Smooth muscle cell (in vitro differentiated cells): ENCODE measurements at regions not wholly inside any gene's neighbourhood (a gene's known extent, or its start where the extent isn't known, plus 50 kb on each side); places are given as distances from the start of the nearest gene placed in this dataset.
A peak's percentile ranks its signal among the peaks of the same experiment; 100 is the strongest.

ENCODE experiments used
- DNase-seq: peaks from one replicate; lab custom pipeline; 2025; ENCODE audit not compliant: unreplicated experiment; lab: John Stamatoyannopoulos, UW
- H2AFZ ChIP-seq: fragments of 200-600 bp; sonication (generic); 2 replicates; pipeline ENCODE4 v1.6.0; 2016; ENCODE audit warnings: antibody characterized with exemption, low read depth, mild to moderate bottlenecking
- H3F3A ChIP-seq: fragments of 200-600 bp; sonication (generic); 2 replicates; pipeline ENCODE4 v1.6.0; 2017; ENCODE audit warnings: antibody characterized with exemption, low read depth
- H3K27ac ChIP-seq: fragments of 200-600 bp; sonication (generic); 2 replicates; pipeline ENCODE4 v1.5.1; 2016; ENCODE audit warnings: low read depth, mild to moderate bottlenecking
- H3K27me3 ChIP-seq: fragments of 200-600 bp; sonication (generic); 2 replicates; pipeline ENCODE4 v1.6.1; 2016; ENCODE audit warnings: low read depth, mild to moderate bottlenecking
- H3K36me3 ChIP-seq: fragments of 200-600 bp; sonication (generic); 2 replicates; pipeline ENCODE4 v1.5.1; 2016; ENCODE audit warnings: low read depth
- H3K4me1 ChIP-seq: fragments of 200-600 bp; sonication (generic); 2 replicates; pipeline ENCODE4 v1.5.1; 2016; ENCODE audit warnings: low read depth
- H3K4me2 ChIP-seq: fragments of 200-600 bp; sonication (generic); 2 replicates; pipeline ENCODE4 v1.6.0; 2016; ENCODE audit warnings: mild to moderate bottlenecking
- H3K4me3 ChIP-seq: fragments of 200-600 bp; sonication (generic); 2 replicates; pipeline ENCODE4 v1.5.1; 2016; ENCODE audit warnings: mild to moderate bottlenecking
- H3K79me2 ChIP-seq: fragments of 200-600 bp; sonication (generic); 2 replicates; pipeline ENCODE4 v1.6.0; 2016; ENCODE audit warnings: low read depth, mild to moderate bottlenecking
- H3K9ac ChIP-seq: fragments of 200-600 bp; sonication (generic); 2 replicates; pipeline ENCODE4 v1.6.0; 2016; ENCODE audit warnings: low read depth
- H3K9me3 ChIP-seq: fragments of 200-600 bp; sonication (generic); replicated peaks from 2 replicates; pipeline ENCODE4 v1.5.1; 2016; ENCODE audit warnings: low read depth
- H4K20me1 ChIP-seq: fragments of 200-600 bp; sonication (generic); 2 replicates; pipeline ENCODE4 v1.6.0; 2016; ENCODE audit warnings: low read depth
- WGBS: methylation state at CpG from one replicate; pipeline ENCODE4 v1.1.7; 2016; ENCODE audit warnings: low lambda C conversion rate; 5-methylcytosine and 5-hydroxymethylcytosine counted together
- TF ChIP-seq, protein P1 (sequence below): fragments of 200-600 bp; sonication (generic); IDR thresholded peaks from 2 replicates; pipeline ENCODE4 v1.5.1; 2017; ENCODE audit warnings: borderline replicate concordance, mild to moderate bottlenecking, antibody characterized with exemption; ENCODE audit not compliant: insufficient read depth, poor library complexity, severe bottlenecking

DNA sequence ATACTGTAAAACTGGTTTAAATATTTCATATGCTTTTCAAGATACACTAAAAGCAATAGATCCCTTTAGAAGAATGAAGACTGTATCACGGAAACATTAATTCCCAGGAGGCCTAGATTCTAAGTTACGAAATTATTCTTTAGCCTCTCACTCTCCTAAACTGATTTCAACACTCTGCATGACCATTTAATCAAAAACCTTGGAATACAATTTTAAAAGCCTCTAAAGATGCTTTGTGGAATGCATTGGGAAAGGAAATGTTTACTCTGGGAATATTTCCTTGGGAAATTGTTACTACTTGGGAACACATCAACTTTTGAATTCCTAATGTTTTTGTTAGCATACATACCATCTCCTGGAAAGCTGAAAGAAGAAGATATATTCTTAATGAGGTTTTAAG is 255.7 kb upstream of the FAR2 start:
- Histone ChIP-seq H3K79me2 (no peaks in the 10 kb centered on the region), H3K4me2 (no peak overlapping the region), H3F3A (no peaks in the 10 kb centered on the region), H3K4me1 (no peaks in the 10 kb centered on the region), H3K36me3 (no peaks in the 10 kb centered on the region), H3K9me3 (no peaks in the 10 kb centered on the region), H3K9ac (no peak overlapping the region), H4K20me1 (no peaks in the 10 kb centered on the region), H2AFZ (peak overlapping the region; percentile 27), H3K27ac (no peak overlapping the region), H3K4me3 (no peak overlapping the region), H3K27me3 (no peaks in the 10 kb centered on the region)
- 90% methylated on average over 2 of the region's 2 CpGs for WGBS
- TF ChIP-seq, protein P1, sequence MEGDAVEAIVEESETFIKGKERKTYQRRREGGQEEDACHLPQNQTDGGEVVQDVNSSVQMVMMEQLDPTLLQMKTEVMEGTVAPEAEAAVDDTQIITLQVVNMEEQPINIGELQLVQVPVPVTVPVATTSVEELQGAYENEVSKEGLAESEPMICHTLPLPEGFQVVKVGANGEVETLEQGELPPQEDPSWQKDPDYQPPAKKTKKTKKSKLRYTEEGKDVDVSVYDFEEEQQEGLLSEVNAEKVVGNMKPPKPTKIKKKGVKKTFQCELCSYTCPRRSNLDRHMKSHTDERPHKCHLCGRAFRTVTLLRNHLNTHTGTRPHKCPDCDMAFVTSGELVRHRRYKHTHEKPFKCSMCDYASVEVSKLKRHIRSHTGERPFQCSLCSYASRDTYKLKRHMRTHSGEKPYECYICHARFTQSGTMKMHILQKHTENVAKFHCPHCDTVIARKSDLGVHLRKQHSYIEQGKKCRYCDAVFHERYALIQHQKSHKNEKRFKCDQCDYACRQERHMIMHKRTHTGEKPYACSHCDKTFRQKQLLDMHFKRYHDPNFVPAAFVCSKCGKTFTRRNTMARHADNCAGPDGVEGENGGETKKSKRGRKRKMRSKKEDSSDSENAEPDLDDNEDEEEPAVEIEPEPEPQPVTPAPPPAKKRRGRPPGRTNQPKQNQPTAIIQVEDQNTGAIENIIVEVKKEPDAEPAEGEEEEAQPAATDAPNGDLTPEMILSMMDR: no peak
- no peak for DNase-seq

DNA sequence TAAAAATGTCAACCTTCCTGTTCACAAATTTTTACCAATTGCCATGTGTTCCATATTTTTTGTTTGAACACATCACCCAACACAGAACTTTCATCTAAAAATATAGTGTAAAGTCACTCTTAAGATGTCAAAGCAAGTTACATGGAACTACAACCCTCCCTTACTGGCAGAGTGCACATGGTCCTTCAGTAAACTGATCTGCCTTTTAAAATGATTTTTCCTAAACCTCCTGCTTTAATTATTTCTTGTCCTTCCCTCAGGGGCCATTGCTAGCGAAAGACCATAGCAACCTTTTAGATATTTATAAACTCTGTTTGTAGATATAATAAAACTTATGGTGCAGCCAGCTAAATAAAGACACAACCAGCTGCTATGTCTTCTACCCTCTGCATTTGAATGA is 255.2 kb upstream of the FAR2 start:
- H3K27ac ChIP-seq: no peak overlapping the region
- WGBS: 100% methylated on average over 1 of the region's 1 CpG
- no peaks in the 10 kb centered on the region for H3F3A ChIP-seq

DNA sequence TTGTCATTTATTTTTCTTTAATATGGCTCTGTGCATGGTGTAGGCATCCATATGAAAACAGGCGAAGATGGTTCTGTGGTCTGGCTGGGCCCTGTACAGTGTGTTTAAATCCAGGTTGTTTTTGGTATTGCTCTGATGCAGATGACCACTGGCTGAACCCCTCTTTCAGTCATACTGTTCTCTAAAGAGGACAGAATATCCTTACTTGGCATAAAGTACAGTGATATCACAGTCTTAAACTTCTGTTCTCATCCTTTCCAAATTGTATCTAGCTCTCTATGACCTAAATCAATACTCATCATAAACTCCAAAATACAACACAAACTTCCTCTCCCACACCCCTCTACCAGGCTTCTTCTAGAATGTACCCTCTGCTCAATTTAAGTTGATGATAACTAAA is 252.7 kb upstream of the FAR2 start:
- no peaks in the 10 kb centered on the region for H3K36me3 ChIP-seq
- H3K4me3 ChIP-seq: no peak overlapping the region
- H3K27me3 ChIP-seq: no peaks in the 10 kb centered on the region
- no peak for DNase-seq
- H3K9ac ChIP-seq: no peak overlapping the region
- 93% methylated on average over 1 of the region's 1 CpG for WGBS
- H2AFZ ChIP-seq: no peak overlapping the region
- H4K20me1 ChIP-seq: no peaks in the 10 kb centered on the region
- no peaks in the 10 kb centered on the region for H3K79me2 ChIP-seq
- no peaks in the 10 kb centered on the region for H3K9me3 ChIP-seq
- TF ChIP-seq, protein P1: no peak
- no peak overlapping the region for H3K27ac ChIP-seq
- H3K4me2 ChIP-seq: no peak overlapping the region
- H3F3A ChIP-seq: no peaks in the 10 kb centered on the region
- H3K4me1 ChIP-seq: no peaks in the 10 kb centered on the region

More for the DNA sequence above, 255.2 kb upstream of the FAR2 start:
- TF ChIP-seq, protein P1: no peak
- Histone ChIP-seq H4K20me1 (no peaks in the 10 kb centered on the region), H3K27me3 (no peaks in the 10 kb centered on the region), H3K4me1 (no peaks in the 10 kb centered on the region), H2AFZ (peak overlapping the region; percentile 27), H3K9ac (no peak overlapping the region), H3K9me3 (no peaks in the 10 kb centered on the region), H3K36me3 (no peaks in the 10 kb centered on the region), H3K4me2 (no peak overlapping the region), H3K79me2 (no peaks in the 10 kb centered on the region), H3K4me3 (no peak overlapping the region)
- DNase-seq: no peak

DNA sequence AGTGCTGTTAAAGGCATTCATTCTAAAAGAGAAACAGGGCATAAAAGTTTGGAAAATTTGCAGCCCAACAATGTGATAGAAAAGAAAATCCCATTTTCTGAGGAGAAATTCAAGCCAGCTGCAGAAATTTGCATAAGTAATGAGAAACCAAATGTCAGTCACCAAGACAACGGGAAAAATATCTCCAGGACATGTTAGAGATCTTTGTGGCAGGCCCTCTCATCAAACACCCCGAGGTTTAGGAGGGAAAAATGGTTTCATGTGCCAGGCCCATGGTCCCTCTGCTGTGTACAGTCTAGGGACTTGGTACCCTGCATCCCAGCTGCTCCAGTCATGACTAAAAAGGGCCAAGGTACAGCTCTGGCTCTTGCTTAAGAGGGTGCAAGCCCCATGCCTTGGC is 251.0 kb upstream of the FAR2 start:
- Histone ChIP-seq H3K27me3 (no peaks in the 10 kb centered on the region), H3K4me1 (no peaks in the 10 kb centered on the region), H3K27ac (no peak overlapping the region), H3K4me3 (no peak overlapping the region), H3F3A (no peaks in the 10 kb centered on the region), H3K4me2 (no peak overlapping the region), H3K9me3 (no peaks in the 10 kb centered on the region), H3K36me3 (no peaks in the 10 kb centered on the region), H4K20me1 (no peaks in the 10 kb centered on the region), H2AFZ (no peak overlapping the region), H3K9ac (no peak overlapping the region), H3K79me2 (no peaks in the 10 kb centered on the region)
- WGBS: 73% methylated on average over 2 of the region's 2 CpGs
- TF ChIP-seq, protein P1: no peak
- no peak for DNase-seq
